Activated naive CD4-positive, alpha-beta T cell (primary cell): ENCODE measurements at regions not wholly inside any gene's neighbourhood (a gene's known extent, or its start where the extent isn't known, plus 50 kb on each side); places are given as distances from the start of the nearest gene placed in this dataset.

Experiments
- DNase-seq, 4 experiments: peaks; one replicate each; lab custom pipeline; 2025; lab: John Stamatoyannopoulos, UW

DNA sequence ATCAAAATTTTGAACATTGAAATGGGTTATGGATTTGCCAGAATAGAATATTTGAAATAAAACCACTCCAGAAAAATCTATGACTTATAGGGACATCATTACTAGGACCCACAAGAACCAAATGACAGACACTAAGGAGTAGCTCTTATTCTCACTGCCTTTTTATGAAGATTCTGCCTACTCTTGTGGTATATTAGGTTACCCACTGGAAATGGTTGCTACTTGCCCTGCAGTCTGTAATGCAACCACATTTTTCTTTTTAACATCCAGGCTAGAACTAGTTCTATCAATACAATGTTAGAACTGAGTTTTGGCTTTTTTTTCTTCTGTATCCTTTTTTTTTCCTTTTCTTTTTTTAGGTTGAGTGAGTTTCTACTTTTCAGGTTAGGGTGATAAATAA lies 158.9 kb downstream of the PPP1R2C start:
- DNase-seq: no peak

DNA sequence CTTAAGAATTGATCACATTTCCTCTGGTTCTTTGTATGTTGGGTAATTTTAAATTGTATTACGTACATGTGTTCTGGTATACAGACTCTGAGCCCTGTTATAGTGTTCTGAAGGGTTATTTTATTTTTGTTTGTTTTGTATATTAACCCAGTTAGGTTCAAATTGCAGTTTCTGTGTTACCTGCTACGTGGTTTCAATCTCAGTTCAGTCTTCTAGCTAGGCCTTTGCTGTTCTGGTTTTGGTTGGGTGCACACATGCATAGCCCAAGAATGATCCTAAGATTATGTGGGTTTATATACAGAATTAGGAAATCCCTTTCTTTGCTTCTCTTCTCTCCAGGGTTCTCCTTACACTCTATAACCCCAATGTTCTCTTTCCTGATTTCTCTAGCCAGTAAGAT lies 161.0 kb downstream of the PPP1R2C start:
- no peak for DNase-seq

DNA sequence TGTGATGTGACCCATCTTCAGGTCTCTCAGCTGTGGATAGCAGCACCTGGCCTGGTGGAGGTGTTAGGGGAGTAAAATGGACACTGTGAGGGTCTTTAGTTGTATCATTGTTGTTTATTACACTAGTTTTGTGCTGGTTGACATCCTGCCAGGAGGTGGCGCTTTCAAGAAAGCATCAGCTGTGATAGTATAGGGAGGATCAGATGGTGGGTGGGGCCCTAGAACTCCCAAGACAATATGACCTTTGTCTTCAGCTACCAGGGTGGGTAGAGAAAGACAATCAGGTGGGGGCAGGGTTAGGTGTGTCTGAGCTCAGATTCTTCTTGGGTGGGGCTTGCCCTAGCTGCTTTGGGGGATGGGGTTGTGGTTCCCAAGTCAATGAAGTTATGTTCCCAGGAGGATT lies 162.8 kb downstream of the PPP1R2C start:
- DNase-seq: peak in 1 of 4 experiments; percentile 0

DNA sequence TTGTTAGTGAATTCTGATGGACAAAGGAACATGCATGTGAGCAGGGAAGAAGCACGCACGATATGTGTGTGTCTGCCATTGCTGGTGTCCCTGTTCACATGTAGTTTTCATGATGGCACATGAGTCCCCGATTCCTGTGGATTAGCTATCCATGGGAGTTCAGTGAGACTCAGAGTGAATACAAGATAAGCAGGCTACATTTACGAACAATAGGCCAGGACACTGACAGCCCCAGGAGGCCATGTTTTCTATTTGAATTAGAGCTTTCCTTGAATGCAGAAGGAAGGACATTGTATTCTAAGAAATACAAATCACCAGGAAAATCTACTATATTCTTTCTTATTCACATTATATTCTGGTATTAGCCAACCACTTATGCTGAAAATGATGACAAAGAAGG lies 171.4 kb downstream of the PPP1R2C start:
- no peak for DNase-seq

DNA sequence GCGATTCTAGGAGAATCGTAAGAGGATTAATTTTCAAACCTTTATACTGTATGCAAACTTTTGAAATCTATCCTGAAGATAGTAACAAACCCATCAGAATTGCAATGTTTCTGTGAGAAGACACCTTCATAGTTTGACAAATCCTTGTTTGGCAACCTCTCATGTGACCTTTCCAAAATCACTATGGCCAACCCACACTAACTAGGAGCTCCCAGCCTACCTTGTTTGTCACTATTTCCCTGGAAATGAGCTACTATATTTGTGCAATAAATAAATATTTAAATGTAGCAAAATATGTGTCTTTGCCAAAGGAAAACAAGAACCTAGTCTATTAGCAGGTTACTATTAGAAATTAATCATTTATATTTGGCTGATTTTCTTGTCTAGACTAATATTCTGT lies 173.7 kb downstream of the PPP1R2C start:
- DNase-seq: no peak

DNA sequence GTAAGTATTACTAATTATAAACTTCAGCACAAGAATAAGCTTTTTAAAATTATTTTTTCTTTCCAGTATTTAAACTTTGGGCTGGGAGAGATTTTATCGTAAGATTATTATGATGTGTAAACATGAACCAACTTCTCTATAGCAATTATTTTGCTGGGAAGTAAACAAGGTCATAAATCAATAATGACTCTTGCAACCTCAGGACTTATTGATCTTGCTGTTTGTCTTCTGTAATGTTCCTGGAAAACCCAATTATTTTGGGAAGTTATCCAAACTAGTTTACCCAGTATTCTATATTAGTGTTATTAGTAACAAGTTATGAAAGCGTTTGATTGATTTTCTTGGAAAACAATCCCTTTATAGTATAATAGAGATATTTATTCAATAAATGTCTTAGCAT lies 174.9 kb downstream of the PPP1R2C start:
- DNase-seq: no peak

DNA sequence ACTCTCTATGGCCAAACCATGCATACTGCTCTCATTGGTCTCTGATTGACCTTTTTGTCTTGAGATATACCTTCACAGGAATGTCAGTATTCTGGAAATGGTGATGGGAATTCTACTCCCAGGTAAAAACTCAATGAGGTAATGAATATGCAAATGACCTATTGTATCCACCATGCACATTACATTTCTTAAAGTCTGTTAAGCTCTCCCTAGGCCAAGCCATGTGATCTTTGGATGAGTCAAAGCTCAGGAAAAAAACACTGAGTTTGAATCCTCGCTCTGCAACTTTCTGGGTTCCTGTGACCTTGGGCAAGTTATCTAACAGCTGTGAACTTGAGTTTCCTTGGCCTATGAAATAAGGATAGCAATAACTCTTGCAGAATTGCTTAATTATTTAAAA lies 175.4 kb downstream of the PPP1R2C start:
- DNase-seq: no peak

DNA sequence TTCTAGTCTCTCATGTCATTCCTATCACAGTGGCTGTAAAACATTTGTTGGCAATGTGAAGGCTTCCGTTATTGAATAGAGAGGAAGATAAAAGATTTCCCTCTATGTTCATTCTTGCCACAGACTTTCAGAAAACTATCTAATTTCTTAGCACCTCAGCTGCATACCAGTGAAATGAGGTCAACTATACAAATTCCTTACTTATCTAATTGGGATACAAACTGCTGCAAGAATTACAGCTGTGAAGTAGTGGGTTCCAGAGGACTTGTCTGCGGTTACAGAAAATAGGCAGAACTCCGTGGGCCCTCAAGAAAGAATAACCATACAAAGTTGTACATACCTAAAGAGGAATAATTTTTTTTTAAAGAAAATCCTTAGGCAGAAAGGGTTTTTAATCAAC lies 175.8 kb downstream of the PPP1R2C start:
- DNase-seq: no peak

DNA sequence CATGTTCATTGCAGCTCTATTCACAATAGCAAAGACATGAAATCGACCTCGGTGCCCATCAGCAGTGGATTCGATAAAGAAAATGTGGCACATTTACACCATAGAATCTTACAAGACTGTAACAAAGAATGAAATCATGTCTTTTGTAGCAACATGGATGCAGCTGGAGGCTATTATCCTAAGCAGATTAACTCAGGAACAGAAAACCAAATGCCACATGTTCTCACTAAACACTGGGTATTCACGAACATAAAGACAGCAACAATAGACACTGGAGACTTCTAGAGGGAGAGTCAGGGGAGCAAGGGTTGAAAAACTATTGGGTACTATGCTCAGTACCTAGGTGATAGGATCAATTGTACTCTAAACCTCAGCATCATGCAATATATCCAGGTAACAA lies 180.5 kb downstream of the PPP1R2C start:
- DNase-seq: no peak

DNA sequence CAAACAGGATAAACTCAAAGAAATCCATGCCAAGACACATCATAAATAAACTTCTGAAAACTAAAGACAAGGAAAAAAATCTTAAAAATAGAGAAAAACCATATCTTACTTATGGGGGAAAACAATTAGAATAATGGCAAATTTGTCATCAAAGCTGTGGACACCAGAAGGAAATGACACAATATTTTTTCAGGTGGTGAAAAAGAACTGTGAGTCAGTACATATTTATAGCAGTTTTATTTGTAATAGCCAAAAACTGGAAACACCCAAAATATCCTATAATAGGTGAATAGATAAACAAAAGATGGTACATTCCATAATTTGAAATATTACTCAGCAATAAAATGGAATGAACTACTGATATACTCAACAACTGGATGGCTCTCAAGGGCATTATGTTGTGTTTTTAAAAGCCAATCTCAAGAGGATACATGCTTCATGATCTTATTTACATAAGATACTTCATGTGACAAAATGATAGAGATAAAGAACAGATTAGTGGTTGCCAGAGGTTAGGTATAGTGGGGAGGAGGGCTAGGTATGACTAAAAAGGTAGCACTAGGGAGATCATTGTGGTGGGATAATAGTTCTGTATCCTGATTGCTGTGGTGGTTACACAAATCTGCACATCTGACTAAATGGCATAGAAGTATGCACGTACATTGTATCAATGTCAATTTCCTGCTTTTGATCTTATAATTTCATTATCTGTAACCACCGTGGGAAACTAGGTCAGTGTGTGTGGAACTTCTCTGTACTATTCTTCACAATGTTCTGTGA lies 191.9 kb downstream of the PPP1R2C start:
- no peak for DNase-seq

DNA sequence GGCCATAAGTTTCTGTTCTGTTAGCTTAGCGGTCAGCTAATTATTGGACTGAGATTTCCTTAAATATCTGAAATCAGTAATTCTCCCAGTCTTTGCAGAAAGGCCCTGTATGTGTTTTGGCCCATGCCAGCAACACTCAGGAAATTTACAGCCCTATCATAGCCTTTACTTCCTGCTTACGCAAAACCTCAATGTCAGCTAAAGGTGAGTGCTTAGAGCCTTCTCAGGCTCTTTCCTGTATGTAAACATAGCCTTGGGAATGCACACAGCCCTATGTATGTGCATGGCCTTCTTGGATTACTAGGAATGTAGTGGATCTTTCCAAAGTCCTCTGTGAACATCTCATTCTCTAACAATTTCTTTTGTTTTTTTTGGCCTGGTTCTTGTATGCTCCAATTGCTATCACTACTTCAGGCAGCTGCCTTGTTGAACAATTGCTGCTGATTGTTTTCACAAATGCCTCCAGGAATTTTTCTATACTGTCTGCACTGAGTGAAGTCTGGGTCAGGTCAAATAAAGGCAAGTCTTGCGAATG lies 200.0 kb downstream of the PPP1R2C start:
- DNase-seq: no peak

DNA sequence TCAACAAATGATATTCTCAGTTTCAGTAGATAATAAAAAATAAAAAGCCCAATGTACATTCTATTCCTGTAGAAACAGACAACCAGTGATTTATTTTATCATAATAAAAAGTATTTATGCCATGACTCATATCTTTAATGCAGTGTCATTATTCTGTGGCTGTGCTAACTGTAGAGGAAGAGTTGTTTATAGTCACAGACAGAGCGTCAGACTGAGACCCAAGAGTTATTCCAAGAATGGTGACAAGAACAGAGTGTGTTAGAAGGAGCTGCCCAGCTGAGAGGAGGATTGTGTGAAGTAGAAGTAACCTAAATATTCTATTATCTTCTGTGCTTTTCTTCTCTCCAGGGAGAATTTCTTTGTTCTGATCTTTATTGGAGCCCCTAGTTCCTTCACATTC lies 210.7 kb downstream of the PPP1R2C start:
- DNase-seq: no peak

DNA sequence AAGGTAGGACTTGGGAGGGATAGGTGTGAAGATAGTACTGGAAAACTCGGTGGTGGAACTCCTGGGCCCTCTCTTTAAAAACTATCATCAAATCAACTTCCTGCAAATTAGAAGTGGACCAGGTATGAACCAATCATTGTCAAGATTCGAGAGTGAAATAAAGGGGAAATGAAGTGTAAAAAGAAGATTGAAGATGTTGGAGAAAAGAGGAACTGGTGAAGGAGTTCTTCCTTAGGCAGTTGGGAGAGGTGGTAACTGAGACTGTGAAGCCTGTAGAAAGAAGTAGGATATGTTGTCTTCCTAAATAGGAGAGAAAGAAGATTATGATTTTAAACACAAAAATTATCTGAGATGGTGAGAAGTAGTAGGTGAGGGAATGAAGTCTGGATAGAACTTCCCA lies 212.2 kb downstream of the PPP1R2C start:
- DNase-seq: no peak

DNA sequence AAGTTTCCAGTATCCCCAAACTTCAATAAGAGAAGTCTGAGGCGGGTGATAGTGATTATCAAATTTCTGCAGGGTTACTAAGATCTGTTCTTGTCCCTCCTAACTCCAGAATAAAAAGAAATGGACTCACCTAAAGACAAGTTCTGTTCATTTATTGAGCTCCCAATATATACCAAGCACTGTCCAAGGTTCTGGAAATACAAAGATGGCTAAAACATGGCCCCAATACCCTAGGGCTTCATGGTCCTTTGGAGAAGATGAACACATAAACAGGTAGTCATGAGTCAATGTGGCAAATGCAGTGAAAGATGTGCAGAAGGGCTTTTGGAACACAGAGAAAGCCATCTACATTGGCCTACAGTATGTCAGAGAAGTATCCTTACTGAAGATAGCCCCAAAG lies 231.2 kb downstream of the PPP1R2C start:
- DNase-seq: no peak

DNA sequence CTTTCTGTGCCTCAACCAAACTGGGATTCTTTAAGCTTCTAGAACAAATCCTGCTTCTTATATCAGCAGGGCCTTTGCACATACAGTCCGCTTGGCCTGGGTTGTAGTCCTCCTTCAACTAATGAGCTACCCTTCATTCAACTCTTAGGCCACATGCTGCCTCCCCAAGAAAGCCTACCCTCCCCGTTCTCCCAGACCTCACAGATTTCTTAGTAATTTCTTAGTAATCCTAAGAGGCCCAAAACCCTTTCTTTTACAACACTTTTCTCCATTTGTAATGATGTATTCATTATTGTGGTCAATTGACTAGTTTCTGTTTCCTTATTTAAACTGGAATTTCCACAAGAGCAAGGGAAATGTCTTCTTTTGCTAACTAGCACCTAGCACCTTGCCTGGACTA lies 233.1 kb downstream of the PPP1R2C start:
- DNase-seq: no peak

DNA sequence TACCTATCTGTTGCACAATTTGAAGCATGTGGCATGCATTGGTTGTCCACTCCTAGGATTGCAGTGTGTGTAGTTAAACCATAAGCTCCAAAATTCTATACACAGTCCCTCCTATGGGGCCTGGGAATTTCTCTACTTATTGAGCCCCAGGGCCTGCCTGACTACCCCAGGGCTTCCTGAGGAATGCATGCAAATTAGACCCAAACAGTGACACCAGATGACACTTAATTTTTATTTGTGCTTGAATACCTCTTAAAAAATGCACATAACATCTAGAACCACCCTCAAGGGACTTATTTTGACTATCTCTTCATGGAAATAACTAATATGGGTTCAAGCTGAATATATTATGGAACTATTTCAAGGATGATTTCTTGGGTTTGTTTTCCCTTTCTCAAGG lies 236.4 kb downstream of the PPP1R2C start:
- DNase-seq: no peak

DNA sequence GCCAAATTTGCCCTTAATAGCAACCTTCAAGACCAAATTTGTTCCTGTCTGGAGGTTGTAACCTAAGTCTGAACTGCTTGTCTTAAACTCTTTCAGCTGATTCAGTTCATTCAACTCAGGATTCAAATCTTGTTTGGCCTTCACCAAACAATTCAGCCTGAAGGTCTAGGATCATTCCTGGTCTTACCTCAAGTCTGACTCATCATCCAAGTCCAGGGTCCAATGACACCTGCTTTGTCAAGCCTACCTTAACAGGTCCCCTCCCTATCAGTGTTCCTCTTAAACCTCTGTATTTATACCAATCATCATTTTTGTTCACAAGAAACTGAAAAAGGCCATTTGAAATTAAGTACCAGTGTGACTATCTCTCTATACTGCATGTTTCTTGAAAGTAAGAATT lies 237.8 kb downstream of the PPP1R2C start:
- no peak for DNase-seq

DNA sequence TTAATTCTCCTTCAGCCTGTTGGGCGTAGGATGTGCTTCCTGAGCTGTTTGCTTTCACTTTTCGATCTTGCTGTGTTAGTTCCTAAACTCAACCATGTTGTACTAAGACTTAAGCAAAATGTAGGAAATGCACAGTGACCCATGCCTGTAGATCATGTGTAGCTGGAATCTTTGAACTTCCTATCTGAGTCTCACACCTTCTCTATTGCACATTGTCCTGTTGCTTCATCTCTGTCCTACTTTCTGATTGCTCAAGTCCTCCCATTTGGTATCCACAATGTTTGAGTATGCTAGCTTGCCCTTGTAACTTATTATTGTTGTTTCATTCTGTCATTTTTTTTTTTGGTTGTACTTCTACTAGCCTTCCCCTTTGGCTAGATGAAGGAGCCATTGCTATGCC lies 239.6 kb downstream of the PPP1R2C start:
- DNase-seq: no peak

DNA sequence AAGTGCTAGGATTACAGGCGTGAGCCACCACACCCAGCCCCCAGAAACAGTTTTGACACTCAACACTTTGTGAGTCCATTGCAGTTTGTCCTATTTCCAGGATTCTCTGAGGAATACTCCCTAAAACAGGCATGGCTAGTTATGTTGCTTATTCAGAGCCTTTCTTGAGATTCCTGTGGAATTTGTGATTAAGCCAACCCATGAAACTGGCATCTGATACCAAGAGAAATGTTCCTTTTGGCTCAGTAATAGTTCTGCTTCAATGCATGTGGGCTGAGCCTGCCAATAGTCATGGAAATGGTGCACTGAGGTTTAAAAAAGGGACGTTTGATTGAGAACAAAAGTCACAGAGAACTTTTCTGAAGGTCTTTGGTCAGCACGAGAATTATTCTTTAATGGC lies 241.7 kb downstream of the PPP1R2C start:
- no peak for DNase-seq

DNA sequence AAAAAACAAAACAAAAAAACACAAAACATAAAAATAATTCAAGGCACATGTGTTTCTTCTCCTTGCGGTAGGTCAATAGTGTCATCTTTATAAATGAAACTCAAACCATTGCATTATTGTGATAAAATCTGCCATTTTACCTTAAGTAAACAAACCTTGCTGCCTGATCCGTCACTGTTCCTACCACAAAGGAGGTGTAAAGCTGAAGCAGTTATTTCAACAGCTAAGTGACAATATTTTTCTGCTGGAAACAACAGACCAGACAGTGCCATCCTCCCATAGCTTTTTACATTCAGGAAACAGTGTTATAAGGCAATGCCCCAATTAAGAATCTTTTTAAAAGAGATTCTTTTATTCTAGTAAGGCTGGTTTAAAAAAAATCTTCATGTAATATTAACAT lies 242.7 kb downstream of the PPP1R2C start:
- DNase-seq: no peak

DNA sequence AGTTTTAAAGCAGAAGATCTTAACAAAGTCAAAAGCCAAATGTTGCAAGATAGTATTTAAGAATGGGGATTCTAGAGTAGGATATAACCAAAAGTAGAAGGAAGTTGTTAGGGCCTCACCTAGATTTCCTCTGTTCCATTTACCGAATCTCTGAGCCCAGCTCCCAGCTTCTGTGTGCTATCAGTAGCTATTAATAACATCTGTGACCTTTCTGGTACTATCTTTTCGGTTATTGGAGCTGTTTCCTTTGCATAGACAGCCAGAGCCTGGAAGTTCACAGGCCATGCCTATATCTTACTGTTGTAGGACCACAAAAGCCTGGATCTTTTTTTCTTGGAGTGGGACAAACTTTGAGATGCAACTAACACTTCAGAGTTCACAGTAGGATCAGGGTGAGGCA lies 244.2 kb downstream of the PPP1R2C start:
- no peak for DNase-seq

DNA sequence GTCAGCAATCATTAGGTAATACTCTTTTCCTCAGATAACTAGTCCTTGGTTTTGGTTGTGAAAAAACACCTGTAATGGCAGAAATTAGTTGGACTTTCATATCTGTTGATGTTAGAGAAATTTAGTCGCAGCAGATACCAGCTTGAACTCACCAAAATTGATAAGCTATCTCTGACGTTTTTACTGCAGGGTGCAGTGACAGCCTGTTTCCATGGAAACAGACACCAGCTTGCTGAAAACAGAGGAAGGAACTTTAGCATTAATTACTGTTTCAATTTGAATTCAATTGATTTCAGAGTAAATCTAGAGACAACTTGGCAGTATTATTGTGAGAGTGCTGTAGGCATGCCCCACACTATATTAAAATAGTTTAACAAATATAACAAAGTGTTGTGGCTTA lies 246.5 kb downstream of the PPP1R2C start:
- DNase-seq: no peak

DNA sequence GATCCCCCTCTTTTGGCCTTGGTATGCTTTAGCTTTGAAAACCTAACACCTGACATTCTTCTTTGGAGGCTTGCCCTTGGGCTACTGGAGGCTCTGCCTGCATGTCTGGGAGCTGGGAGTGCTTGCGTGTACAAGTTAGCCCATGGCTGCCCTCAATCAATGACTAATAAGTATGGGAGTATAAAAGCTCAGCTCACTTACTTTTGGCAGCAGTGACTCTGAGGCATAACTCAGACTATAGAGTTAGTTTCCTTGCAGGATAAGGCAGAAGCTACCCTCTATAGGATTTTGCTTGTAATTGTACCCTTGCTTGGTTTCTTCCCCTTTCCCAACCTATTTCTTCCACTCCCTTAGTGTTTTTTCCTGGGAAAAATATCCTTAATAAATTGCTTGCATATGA lies 247.9 kb downstream of the PPP1R2C start:
- no peak for DNase-seq

DNA sequence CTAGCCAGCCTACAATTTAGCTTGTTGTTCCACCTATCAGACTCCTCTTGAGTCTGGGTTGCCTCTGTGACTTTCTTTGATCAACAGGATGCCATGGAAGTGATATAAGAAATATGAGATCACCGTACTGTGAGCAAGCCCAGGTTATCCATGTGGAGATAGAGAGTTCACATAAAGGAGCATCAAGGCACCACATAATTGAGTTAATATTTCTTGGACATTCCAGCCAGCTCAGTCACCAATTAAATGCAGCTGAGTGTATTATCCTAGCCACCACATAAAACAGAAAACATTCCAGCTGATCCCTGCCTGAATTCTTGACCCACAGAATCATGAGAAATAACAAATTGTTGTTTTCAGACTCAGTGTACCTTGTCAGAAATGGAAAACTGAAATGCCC lies 253.6 kb downstream of the PPP1R2C start:
- no peak for DNase-seq
